T-cell (primary cell): ENCODE measurements at regions not wholly inside any gene's neighbourhood (a gene's known extent, or its start where the extent isn't known, plus 50 kb on each side); places are given as distances from the start of the nearest gene placed in this dataset.

ENCODE experiments used
- ATAC-seq, 4 experiments: fragments of 200-7000 bp in 3 of 4; fragments of 150-1000 bp in 1 of 4; cut with Tn5 transposase; replicated peaks in 1 of 4; 1 replicate in 3 of 4; 2 replicates in 1 of 4; pipeline ENCODE4 v1.10.0; 2021; ENCODE audit warnings: moderate library complexity in 3 of 4, mild to moderate bottlenecking in 2 of 4, moderate number of reproducible peaks in 1 of 4
- CTCF ChIA-PET, 2 donors: fragments of 300-600 bp; sonication (Branson Sonifier 250); formaldehyde crosslinking; loops; one replicate each; lab custom pipeline; 2022; ENCODE audit warnings: antibody characterized with exemption in 2 of 2; lab: Charles Lee
- POLR2A ChIA-PET, 2 donors: fragments of 300-600 bp; sonication (Branson Sonifier 250); formaldehyde crosslinking; loops; one replicate each; lab custom pipeline; 2022; ENCODE audit warnings: antibody characterized with exemption in 2 of 2; lab: Charles Lee
- DNase-seq, 35 experiments: peaks; one replicate each; pipeline versions ENCODE4 v3.0.0 to v3.0.0-alpha.2; 2013 to 2023
- H3K27ac ChIP-seq: one replicate; pipeline ENCODE4 v1.5.1; 2013; ENCODE audit warnings: low read length
- H3K27me3 ChIP-seq, 2 experiments: replicated peaks in 1 of 2; 1 replicate in 1 of 2; 2 replicates in 1 of 2; pipeline versions ENCODE4 v1.6.1 to v1.7.0; 2013; ENCODE audit warnings: low read length in 1 of 2, mixed read lengths in 1 of 2; ENCODE audit not compliant: control insufficient read depth in 2 of 2, insufficient read depth in 2 of 2; ENCODE audit errors: extremely low read depth in 1 of 2
- H3K36me3 ChIP-seq, 2 donors: 1 replicate in 1 of 2; 2 replicates in 1 of 2; pipeline versions ENCODE4 v1.6.1 to v1.7.0; 2013; ENCODE audit warnings: low read length in 1 of 2; ENCODE audit not compliant: control insufficient read depth in 2 of 2, insufficient read depth in 1 of 2; ENCODE audit errors: extremely low read depth in 1 of 2
- H3K4me1 ChIP-seq, 2 experiments: 1 replicate in 1 of 2; 2 replicates in 1 of 2; pipeline versions ENCODE4 v1.6.1 to v1.7.0; 2013; ENCODE audit warnings: low read length in 2 of 2, mixed read lengths in 1 of 2; ENCODE audit not compliant: insufficient read depth in 2 of 2, control insufficient read depth in 1 of 2; ENCODE audit errors: extremely low read depth in 1 of 2
- H3K4me3 ChIP-seq, 2 donors: 1 replicate in 1 of 2; 2 replicates in 1 of 2; pipeline versions ENCODE4 v1.5.1 to v1.7.0; 2013; ENCODE audit warnings: mild to moderate bottlenecking in 2 of 2, low read length in 1 of 2, moderate library complexity in 1 of 2; ENCODE audit not compliant: control insufficient read depth in 1 of 2; ENCODE audit errors: extremely low read depth in 1 of 2
- H3K9me3 ChIP-seq: 2 replicates; pipeline ENCODE4 v1.7.0; 2013
- H3K27ac Mint-ChIP-seq, 2 donors: one replicate each; pipeline ENCODE4 v1.8.0; 2020 to 2021; ENCODE audit warnings: mild to moderate bottlenecking in 2 of 2, mixed read lengths in 2 of 2
- H3K27me3 Mint-ChIP-seq, 2 donors: one replicate each; pipeline ENCODE4 v1.8.0; 2021 to 2022; ENCODE audit warnings: mixed read lengths in 2 of 2
- H3K36me3 Mint-ChIP-seq: one replicate; pipeline ENCODE4 v1.8.0; 2021; ENCODE audit warnings: mixed read lengths
- H3K4me1 Mint-ChIP-seq, 3 donors: one replicate each; pipeline ENCODE4 v1.8.0; 2020 to 2022; ENCODE audit warnings: mixed read lengths in 3 of 3, mild to moderate bottlenecking in 1 of 3
- H3K4me3 Mint-ChIP-seq, 3 donors: one replicate each; pipeline ENCODE4 v1.8.0; 2020 to 2022; ENCODE audit warnings: mild to moderate bottlenecking in 3 of 3, mixed read lengths in 3 of 3, moderate library complexity in 3 of 3
- H3K9me3 Mint-ChIP-seq, 3 donors: one replicate each; pipeline ENCODE4 v1.8.0; 2020 to 2022; ENCODE audit warnings: mixed read lengths in 3 of 3
- WGBS: methylation state at CpG from one replicate; pipeline ENCODE4 v1.1.5; 2013; ENCODE audit warnings: missing lambda C conversion rate; ENCODE audit not compliant: insufficient coverage; 5-methylcytosine and 5-hydroxymethylcytosine counted together

GRCh38 chr1:95572962-95573361 is 339.0 kb downstream of the RWDD3 start:
- H3K27me3 Mint-ChIP-seq = no peaks in the 10 kb centered on the region
- Histone ChIP-seq H3K36me3 (no peaks in the 10 kb centered on the region), H3K9me3 (no peaks in the 10 kb centered on the region), H3K27me3 (no peaks in the 10 kb centered on the region), H3K4me1 (no peaks in the 10 kb centered on the region), H3K4me3 (no peak overlapping the region), H3K27ac (no peak overlapping the region)
- 33% methylated on average over 1 of the region's 3 CpGs for WGBS
- ATAC-seq (no peak), DNase-seq (no peak)
- POLR2A ChIA-PET = no interaction called here
- no peak overlapping the region for H3K27ac Mint-ChIP-seq
- no peak overlapping the region for H3K4me3 Mint-ChIP-seq
- no peaks in the 10 kb centered on the region for H3K4me1 Mint-ChIP-seq
- no peaks in the 10 kb centered on the region for H3K36me3 Mint-ChIP-seq
- H3K9me3 Mint-ChIP-seq = peaks cover 4 to 20% (median 8%) of the 10 kb centered on the region in 3 donors
- CTCF ChIA-PET = no interaction called here

GRCh38 chr1:95575291-95575690 is 341.3 kb downstream of the RWDD3 start:
- no CpG with 5 or more reads among the region's 3 CpGs for WGBS
- Mint-ChIP-seq H3K27ac (no peak overlapping the region), H3K27me3 (no peaks in the 10 kb centered on the region), H3K9me3 (peaks cover 4 to 31% (median 18%) of the 10 kb centered on the region in 3 donors), H3K4me3 (no peak overlapping the region), H3K36me3 (no peaks in the 10 kb centered on the region), H3K4me1 (no peaks in the 10 kb centered on the region)
- DNase-seq (no peak), ATAC-seq (no peak)
- no peak overlapping the region for H3K4me3 ChIP-seq
- ChIA-PET POLR2A (no interaction called here), CTCF (no interaction called here)
- no peaks in the 10 kb centered on the region for H3K36me3 ChIP-seq
- H3K27me3 ChIP-seq = no peaks in the 10 kb centered on the region
- H3K9me3 ChIP-seq = no peaks in the 10 kb centered on the region
- no peaks in the 10 kb centered on the region for H3K4me1 ChIP-seq
- H3K27ac ChIP-seq = no peak overlapping the region

- WGBS = 37% methylated on average over 2 of the region's 3 CpGs
- Histone ChIP-seq H3K36me3 (no peaks in the 10 kb centered on the region), H3K27me3 (no peaks in the 10 kb centered on the region), H3K27ac (no peak overlapping the region), H3K4me3 (no peak overlapping the region), H3K9me3 (no peaks in the 10 kb centered on the region), H3K4me1 (no peaks in the 10 kb centered on the region)
- DNase-seq = no peak
- H3K27ac Mint-ChIP-seq = no peak overlapping the region
- no peaks in the 10 kb centered on the region for H3K4me1 Mint-ChIP-seq
- no peaks in the 10 kb centered on the region for H3K27me3 Mint-ChIP-seq
- no peak overlapping the region for H3K4me3 Mint-ChIP-seq
- no peaks in the 10 kb centered on the region for H3K36me3 Mint-ChIP-seq
- ATAC-seq = no peak
- CTCF ChIA-PET = no interaction called here
- POLR2A ChIA-PET = no interaction called here
- H3K9me3 Mint-ChIP-seq = peaks cover 5 to 27% (median 20%) of the 10 kb centered on the region in 3 donors
These were observed 344.5 kb downstream of the RWDD3 start for GRCh38 chr1:95578462-95578861.

- H3K4me3 ChIP-seq = no peak overlapping the region
- Mint-ChIP-seq H3K4me1 (no peaks in the 10 kb centered on the region), H3K36me3 (no peaks in the 10 kb centered on the region), H3K27ac (no peak overlapping the region), H3K4me3 (no peak overlapping the region), H3K9me3 (peaks cover 4 to 22% (median 12%) of the 10 kb centered on the region in 3 donors), H3K27me3 (no peaks in the 10 kb centered on the region)
- H3K36me3 ChIP-seq = no peaks in the 10 kb centered on the region
- POLR2A ChIA-PET = no interaction called here
- no peaks in the 10 kb centered on the region for H3K27me3 ChIP-seq
- no peak for ATAC-seq
- no peaks in the 10 kb centered on the region for H3K9me3 ChIP-seq
- DNase-seq = no peak
- CTCF ChIA-PET = no interaction called here
- H3K4me1 ChIP-seq = no peaks in the 10 kb centered on the region
- H3K27ac ChIP-seq = no peak overlapping the region
- no CpG with 5 or more reads among the region's 1 CpG for WGBS
These were observed 348.2 kb downstream of the RWDD3 start for GRCh38 chr1:95582191-95582590.

GRCh38 chr1:95582746-95583145 is 348.7 kb downstream of the RWDD3 start:
- Histone ChIP-seq H3K36me3 (no peaks in the 10 kb centered on the region), H3K4me3 (no peak overlapping the region), H3K27me3 (no peaks in the 10 kb centered on the region), H3K4me1 (no peaks in the 10 kb centered on the region), H3K27ac (no peak overlapping the region), H3K9me3 (no peaks in the 10 kb centered on the region)
- no peaks in the 10 kb centered on the region for H3K27me3 Mint-ChIP-seq
- no peak overlapping the region for H3K27ac Mint-ChIP-seq
- H3K4me3 Mint-ChIP-seq = no peak overlapping the region
- H3K36me3 Mint-ChIP-seq = no peaks in the 10 kb centered on the region
- ATAC-seq = no peak
- no peaks in the 10 kb centered on the region for H3K4me1 Mint-ChIP-seq
- peaks cover 4 to 20% (median 12%) of the 10 kb centered on the region in 3 donors for H3K9me3 Mint-ChIP-seq
- CTCF ChIA-PET = no interaction called here
- DNase-seq = no peak
- WGBS = no CpG with 5 or more reads among the region's 4 CpGs
- POLR2A ChIA-PET = no interaction called here

- H3K27ac Mint-ChIP-seq = no peak overlapping the region
- POLR2A ChIA-PET = no interaction called here
- H3K36me3 Mint-ChIP-seq = no peaks in the 10 kb centered on the region
- H3K9me3 ChIP-seq = no peaks in the 10 kb centered on the region
- H3K4me1 ChIP-seq = no peaks in the 10 kb centered on the region
- no peaks in the 10 kb centered on the region for H3K4me1 Mint-ChIP-seq
- H3K9me3 Mint-ChIP-seq = peaks cover 4 to 20% (median 10%) of the 10 kb centered on the region in 3 donors
- CTCF ChIA-PET = no interaction called here
- H3K4me3 Mint-ChIP-seq = no peak overlapping the region
- no peak for DNase-seq
- no peak overlapping the region for H3K27ac ChIP-seq
- no peaks in the 10 kb centered on the region for H3K36me3 ChIP-seq
- H3K27me3 Mint-ChIP-seq = no peaks in the 10 kb centered on the region
- ATAC-seq = no peak
- WGBS = 90% methylated on average over 4 of the region's 4 CpGs
- H3K27me3 ChIP-seq = no peaks in the 10 kb centered on the region
- H3K4me3 ChIP-seq = no peak overlapping the region
These were observed 349.7 kb downstream of the RWDD3 start for GRCh38 chr1:95583661-95584210.

- no peaks in the 10 kb centered on the region for H3K36me3 Mint-ChIP-seq
- Histone ChIP-seq H3K27ac (no peak overlapping the region), H3K4me3 (no peak overlapping the region), H3K36me3 (no peaks in the 10 kb centered on the region), H3K9me3 (no peaks in the 10 kb centered on the region), H3K4me1 (no peaks in the 10 kb centered on the region), H3K27me3 (no peaks in the 10 kb centered on the region)
- ATAC-seq = no peak
- no CpG with 5 or more reads among the region's 4 CpGs for WGBS
- peaks cover 4 to 20% (median 10%) of the 10 kb centered on the region in 3 donors for H3K9me3 Mint-ChIP-seq
- no peak for DNase-seq
- no peaks in the 10 kb centered on the region for H3K27me3 Mint-ChIP-seq
- no peak overlapping the region for H3K4me3 Mint-ChIP-seq
- H3K27ac Mint-ChIP-seq = no peak overlapping the region
- ChIA-PET POLR2A (no interaction called here), CTCF (no interaction called here)
- H3K4me1 Mint-ChIP-seq = no peaks in the 10 kb centered on the region
These were observed 350.3 kb downstream of the RWDD3 start for GRCh38 chr1:95584315-95584714.
